ENCODE measurements at regions not wholly inside any gene's neighbourhood (a gene's known extent, or its start where the extent isn't known, plus 50 kb on each side); places are given as distances from the start of the nearest gene placed in this dataset.

DNA sequence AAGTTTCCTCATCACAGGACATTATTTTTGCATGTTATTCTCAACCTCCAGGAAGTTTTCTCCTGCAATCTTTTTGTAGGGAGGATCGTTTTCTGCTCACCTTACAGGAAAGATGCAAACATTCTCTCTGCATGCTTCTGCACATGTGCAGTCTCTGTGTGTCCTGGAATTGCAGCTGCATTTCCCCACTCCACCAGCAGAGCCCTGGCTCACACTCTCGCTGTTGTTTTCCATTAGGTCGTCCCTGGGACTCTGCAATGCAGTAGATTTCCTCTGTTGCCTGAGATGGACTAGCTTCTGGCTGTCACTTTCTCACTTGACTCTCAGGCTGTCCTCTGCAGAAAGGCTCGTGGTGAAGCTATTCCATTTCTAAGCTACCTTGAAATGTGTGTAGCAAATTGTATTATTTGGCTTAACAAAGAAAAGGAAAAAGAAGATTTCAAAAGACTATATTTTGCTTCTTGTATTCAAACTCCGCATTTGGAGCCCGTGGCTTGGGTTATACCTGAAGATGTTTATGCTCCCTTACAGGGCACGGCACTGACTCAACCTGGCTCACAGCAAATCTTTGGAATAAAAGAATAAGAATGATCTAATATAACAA is 346.7 kb downstream of the RAD51AP2 start:
- no peak for ATAC-seq
- H3K27me3 Mint-ChIP-seq: no peaks in the 10 kb centered on the region
- POLR2A ChIA-PET: no interaction called here
- TF ChIP-seq, protein P1, sequence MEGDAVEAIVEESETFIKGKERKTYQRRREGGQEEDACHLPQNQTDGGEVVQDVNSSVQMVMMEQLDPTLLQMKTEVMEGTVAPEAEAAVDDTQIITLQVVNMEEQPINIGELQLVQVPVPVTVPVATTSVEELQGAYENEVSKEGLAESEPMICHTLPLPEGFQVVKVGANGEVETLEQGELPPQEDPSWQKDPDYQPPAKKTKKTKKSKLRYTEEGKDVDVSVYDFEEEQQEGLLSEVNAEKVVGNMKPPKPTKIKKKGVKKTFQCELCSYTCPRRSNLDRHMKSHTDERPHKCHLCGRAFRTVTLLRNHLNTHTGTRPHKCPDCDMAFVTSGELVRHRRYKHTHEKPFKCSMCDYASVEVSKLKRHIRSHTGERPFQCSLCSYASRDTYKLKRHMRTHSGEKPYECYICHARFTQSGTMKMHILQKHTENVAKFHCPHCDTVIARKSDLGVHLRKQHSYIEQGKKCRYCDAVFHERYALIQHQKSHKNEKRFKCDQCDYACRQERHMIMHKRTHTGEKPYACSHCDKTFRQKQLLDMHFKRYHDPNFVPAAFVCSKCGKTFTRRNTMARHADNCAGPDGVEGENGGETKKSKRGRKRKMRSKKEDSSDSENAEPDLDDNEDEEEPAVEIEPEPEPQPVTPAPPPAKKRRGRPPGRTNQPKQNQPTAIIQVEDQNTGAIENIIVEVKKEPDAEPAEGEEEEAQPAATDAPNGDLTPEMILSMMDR (IDR thresholded peaks at IDR 0.05): no peak
- no peak overlapping the region for H3K27ac Mint-ChIP-seq
- CTCF ChIA-PET: no interaction called here
- no peaks in the 10 kb centered on the region for H3K36me3 Mint-ChIP-seq (ENCODE audit: low read depth)
- DNase-seq: no peak
- intact Hi-C loops (cut with micrococcal nuclease): no loop called here
- no peaks in the 10 kb centered on the region for H3K9me3 Mint-ChIP-seq
- H3K4me3 Mint-ChIP-seq: no peak overlapping the region
- no peaks in the 10 kb centered on the region for H3K4me1 Mint-ChIP-seq (ENCODE audit: low read depth)

DNA sequence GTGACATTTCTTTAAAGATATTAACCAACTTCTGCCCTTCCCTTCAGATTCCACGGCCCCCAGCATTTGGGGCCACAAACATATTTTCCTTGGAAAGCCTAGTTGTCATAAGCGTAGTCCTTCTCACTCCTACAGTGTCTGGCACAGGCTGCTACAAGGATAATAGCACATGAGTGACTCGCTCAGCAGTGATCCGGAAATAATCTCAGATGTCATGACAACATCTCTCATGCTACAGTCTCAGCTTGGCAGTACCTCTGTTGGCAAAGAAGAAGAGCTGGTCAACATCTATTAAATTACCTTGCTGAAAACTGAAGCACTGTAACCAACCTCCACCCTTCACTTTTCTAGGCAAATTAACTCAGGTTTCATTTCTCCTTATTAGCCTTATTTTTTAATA is 351.7 kb downstream of the RAD51AP2 start:
- no peaks in the 10 kb centered on the region for H3K36me3 Mint-ChIP-seq (ENCODE audit: low read depth)
- ChIA-PET CTCF (no interaction called here), POLR2A (no interaction called here)
- H3K4me1 Mint-ChIP-seq (ENCODE audit: low read depth): no peaks in the 10 kb centered on the region
- ATAC-seq (no peak), DNase-seq (no peak)
- TF ChIP-seq, protein P1 (IDR thresholded peaks at IDR 0.05): no peak
- intact Hi-C loops (cut with micrococcal nuclease): no loop called here
- H3K9me3 Mint-ChIP-seq: no peaks in the 10 kb centered on the region
- H3K27me3 Mint-ChIP-seq: no peaks in the 10 kb centered on the region
- no peak overlapping the region for H3K4me3 Mint-ChIP-seq
- H3K27ac Mint-ChIP-seq: no peak overlapping the region

DNA sequence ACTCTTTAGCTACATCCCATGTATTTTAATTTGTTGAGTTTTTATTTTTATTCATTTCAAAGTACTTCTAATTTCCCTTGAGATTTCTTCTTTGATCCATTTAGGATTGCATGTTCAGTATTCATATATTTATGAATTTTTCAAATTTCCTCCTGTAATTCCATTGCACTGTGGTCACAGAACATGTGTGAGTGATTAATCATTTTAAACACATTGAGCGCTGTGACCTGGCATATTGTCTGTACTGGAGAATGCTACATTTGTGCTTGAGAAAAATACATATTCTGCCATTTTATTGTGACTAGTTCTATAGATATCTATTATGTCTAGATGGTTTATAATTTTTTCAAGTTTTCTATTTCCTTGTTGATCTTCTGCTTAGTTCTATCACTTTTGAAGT is 353.7 kb downstream of the RAD51AP2 start:
- TF ChIP-seq, protein P1 (IDR thresholded peaks at IDR 0.05): no peak
- ChIA-PET CTCF (no interaction called here), POLR2A (no interaction called here)
- H3K27ac Mint-ChIP-seq: no peak overlapping the region
- H3K27me3 Mint-ChIP-seq: no peaks in the 10 kb centered on the region
- no peak overlapping the region for H3K4me3 Mint-ChIP-seq
- intact Hi-C loops (cut with micrococcal nuclease): no loop called here
- H3K4me1 Mint-ChIP-seq (ENCODE audit: low read depth): no peaks in the 10 kb centered on the region
- DNase-seq: no peak
- H3K36me3 Mint-ChIP-seq (ENCODE audit: low read depth): no peaks in the 10 kb centered on the region
- no peak for ATAC-seq
- no peaks in the 10 kb centered on the region for H3K9me3 Mint-ChIP-seq

DNA sequence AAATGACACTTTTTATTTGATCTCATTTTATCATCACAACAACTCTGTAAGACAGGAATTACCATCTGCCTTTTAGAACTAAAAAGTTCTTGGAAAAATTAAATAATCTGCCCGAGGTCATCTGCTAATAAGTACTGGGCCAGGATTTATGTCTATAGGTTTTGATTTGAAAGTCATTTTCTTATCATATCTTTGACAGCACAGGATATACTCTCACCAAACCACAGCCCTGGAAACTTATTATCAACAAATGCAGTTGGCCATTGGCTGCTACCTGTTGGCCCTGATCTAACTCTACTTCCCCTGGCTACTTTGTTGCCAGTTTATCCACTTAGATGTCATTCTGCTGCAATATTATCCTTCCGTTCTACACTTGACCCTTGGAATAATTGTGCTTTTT is 354.6 kb downstream of the RAD51AP2 start:
- H3K27ac Mint-ChIP-seq: no peak overlapping the region
- H3K36me3 Mint-ChIP-seq (ENCODE audit: low read depth): no peaks in the 10 kb centered on the region
- ATAC-seq (no peak), DNase-seq (no peak)
- H3K9me3 Mint-ChIP-seq: no peaks in the 10 kb centered on the region
- TF ChIP-seq, protein P1 (IDR thresholded peaks at IDR 0.05): no peak
- H3K4me3 Mint-ChIP-seq: no peak overlapping the region
- POLR2A ChIA-PET: no interaction called here
- H3K27me3 Mint-ChIP-seq: no peaks in the 10 kb centered on the region
- H3K4me1 Mint-ChIP-seq (ENCODE audit: low read depth): no peaks in the 10 kb centered on the region
- intact Hi-C loops (cut with micrococcal nuclease): no loop called here
- CTCF ChIA-PET: no interaction called here

DNA sequence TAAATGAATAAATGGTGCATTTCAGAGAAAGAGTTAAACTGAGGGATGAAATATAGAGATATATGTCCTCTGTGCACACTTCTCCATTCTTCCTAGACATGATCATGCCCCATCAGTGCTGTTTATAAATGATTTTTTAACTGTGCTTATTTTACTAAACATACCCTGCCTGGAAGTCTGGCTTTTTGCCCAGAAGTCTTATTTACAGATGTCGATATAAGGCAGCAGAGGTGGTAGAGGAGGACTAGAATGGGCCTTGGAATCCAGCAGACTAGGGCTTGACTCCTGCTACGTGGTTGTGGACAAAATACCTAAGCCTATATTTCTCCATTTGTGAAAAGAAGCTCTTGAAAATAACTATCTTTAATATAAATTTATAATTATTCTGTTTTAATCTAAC is 355.5 kb downstream of the RAD51AP2 start:
- no peak for DNase-seq
- Mint-ChIP-seq H3K9me3 (no peaks in the 10 kb centered on the region), H3K4me1 (ENCODE audit: low read depth) (no peaks in the 10 kb centered on the region), H3K27ac (no peak overlapping the region), H3K27me3 (no peaks in the 10 kb centered on the region), H3K36me3 (ENCODE audit: low read depth) (no peaks in the 10 kb centered on the region), H3K4me3 (no peak overlapping the region)
- intact Hi-C loops (cut with micrococcal nuclease): no loop called here
- CTCF ChIA-PET: no interaction called here
- TF ChIP-seq, protein P1 (IDR thresholded peaks at IDR 0.05): no peak
- POLR2A ChIA-PET: no interaction called here
- ATAC-seq: no peak
